ENCODE measurements at regions not wholly inside any gene's neighbourhood (a gene's known extent, or its start where the extent isn't known, plus 50 kb on each side); places are given as distances from the start of the nearest gene placed in this dataset.

DNA sequence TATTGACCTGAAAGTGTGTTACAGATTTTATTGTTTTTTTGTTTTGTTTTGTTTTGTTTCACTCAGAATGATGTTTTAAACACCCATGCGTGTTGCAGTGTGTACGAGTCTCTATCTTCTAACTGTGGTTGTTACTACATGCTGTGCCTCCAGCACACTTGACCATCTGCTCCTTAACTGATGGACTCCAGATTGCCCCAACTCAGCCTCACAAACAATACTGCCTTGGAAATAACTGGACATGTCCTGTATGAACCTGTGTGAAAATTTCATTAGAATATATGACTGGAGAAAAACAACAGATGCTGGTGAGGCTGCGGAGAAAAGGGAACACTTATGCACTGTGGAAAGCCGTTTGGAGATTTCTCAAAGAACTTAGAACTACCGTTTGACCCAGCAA is 68.7 kb upstream of the HAND1 start:
- no peak overlapping the region for H3K4me2 ChIP-seq (ENCODE audit: low read length)
- H3K36me3 ChIP-seq (ENCODE audit: control insufficient read depth in 1 of 2, insufficient read depth in 2 of 2, low read length in 2 of 2): no peaks in the 10 kb centered on the region
- H2AFZ ChIP-seq (ENCODE audit: low read depth, low read length, poor library complexity, severe bottlenecking): no peak overlapping the region
- DNase-seq (ENCODE audit: low read depth, low spot score) (no peak), ATAC-seq (no peak)
- BruUV-seq (replicated peaks): no TSS peak
- no peaks in the 10 kb centered on the region for H4K20me1 ChIP-seq (ENCODE audit: insufficient read depth)
- no peak overlapping the region for H3K4me3 ChIP-seq (replicated peaks in 1 of 2; ENCODE audit: low read depth in 1 of 2, low read length in 2 of 2)
- no peaks in the 10 kb centered on the region for H3K79me2 ChIP-seq (ENCODE audit: insufficient read depth, low read length)
- no peaks in the 10 kb centered on the region for H3K9me2 ChIP-seq (ENCODE audit: insufficient read depth)
- H3K27me3 ChIP-seq (ENCODE audit: insufficient read depth, low read length): 0 out of 2 replicates have a peak, but pooled peaks cover 6% of the 10 kb centered on the region
- TF ChIP-seq TCF7L2 (IDR thresholded peaks at IDR 0.05; ENCODE audit: borderline replicate concordance, extremely low read depth, insufficient read depth, insufficient read length) (no peak), SRF (IDR thresholded peaks at IDR 0.05; ENCODE audit: low read depth) (no peak), SIN3A (IDR thresholded peaks at IDR 0.05; ENCODE audit: low read depth) (no peak), CEBPB (IDR thresholded peaks at IDR 0.05; ENCODE audit: low read depth) (no peak), ATF3 (IDR thresholded peaks at IDR 0.05) (no peak), ZFX (IDR thresholded peaks at IDR 0.05) (no peak), FOSL1 (IDR thresholded peaks at IDR 0.05; ENCODE audit: low read depth) (no peak), SP1 (IDR thresholded peaks at IDR 0.05; ENCODE audit: low read depth) (no peak), POLR2AphosphoS5 (IDR thresholded peaks at IDR 0.05; ENCODE audit: low read depth, low read length) (no peak), ELF1 (IDR thresholded peaks at IDR 0.05; ENCODE audit: borderline replicate concordance, low read depth) (no peak), RAD21 (IDR thresholded peaks at IDR 0.05; ENCODE audit: low read depth) (no peak), CTCF (IDR thresholded peaks at IDR 0.05 in 2 of 3, conservative IDR thresholded peaks at IDR 0.05 in 1 of 3; ENCODE audit: borderline replicate concordance in 1 of 3, insufficient read depth in 1 of 3, low read depth in 2 of 3, low read length in 2 of 3) (no peak)
- no peak overlapping the region for H3K27ac ChIP-seq (ENCODE audit: low read depth, low read length)
- H3K4me1 ChIP-seq (ENCODE audit: control insufficient read depth in 1 of 2, insufficient read depth in 2 of 2, low read length in 2 of 2): no peaks in the 10 kb centered on the region
- ChIA-PET RAD21 (ENCODE audit: low non-redundant PET in 1 of 2, low total read pairs in 2 of 2, uncharacterized antibody in 2 of 2, unreplicated experiment in 2 of 2) (no interaction called here), CTCF (no interaction called here), POLR2A (no interaction called here)
- H3K9ac ChIP-seq (ENCODE audit: low read length): no peak overlapping the region
- intact Hi-C loops (cut with micrococcal nuclease): no loop called here
- H3K9me3 ChIP-seq (ENCODE audit: control insufficient read depth in 1 of 2, insufficient read depth in 1 of 2, low read depth in 1 of 2, low read length in 2 of 2): no peaks in the 10 kb centered on the region
